ENCODE measurements at regions not wholly inside any gene's neighbourhood (a gene's known extent, or its start where the extent isn't known, plus 50 kb on each side); places are given as distances from the start of the nearest gene placed in this dataset.

DNA sequence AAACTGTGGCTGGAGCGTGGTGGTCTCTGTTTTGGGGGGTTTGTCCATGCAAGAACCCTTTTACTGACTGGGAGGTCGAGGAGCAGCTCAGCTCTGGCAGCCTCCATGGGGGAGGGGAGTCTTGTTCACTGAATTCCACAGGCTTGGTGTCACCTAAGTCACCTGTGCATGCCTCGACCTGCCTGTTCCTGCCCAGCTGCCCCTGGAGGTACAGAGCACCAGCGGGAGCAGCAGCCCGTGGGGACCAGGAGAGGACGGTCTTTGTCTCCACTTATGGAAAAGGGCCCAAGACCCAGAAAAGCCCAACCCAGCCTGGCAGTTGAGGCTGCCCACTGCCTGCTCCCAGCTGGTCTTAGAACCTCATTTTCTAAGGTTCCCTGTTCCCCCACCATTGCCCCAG lies 168.7 kb upstream of the AGAP1 start:
- no peak for DNase-seq (ENCODE audit: low read depth)
- no peak overlapping the region for H3K4me3 ChIP-seq (ENCODE audit: low read depth, low read length)
- TF ChIP-seq, protein P1, sequence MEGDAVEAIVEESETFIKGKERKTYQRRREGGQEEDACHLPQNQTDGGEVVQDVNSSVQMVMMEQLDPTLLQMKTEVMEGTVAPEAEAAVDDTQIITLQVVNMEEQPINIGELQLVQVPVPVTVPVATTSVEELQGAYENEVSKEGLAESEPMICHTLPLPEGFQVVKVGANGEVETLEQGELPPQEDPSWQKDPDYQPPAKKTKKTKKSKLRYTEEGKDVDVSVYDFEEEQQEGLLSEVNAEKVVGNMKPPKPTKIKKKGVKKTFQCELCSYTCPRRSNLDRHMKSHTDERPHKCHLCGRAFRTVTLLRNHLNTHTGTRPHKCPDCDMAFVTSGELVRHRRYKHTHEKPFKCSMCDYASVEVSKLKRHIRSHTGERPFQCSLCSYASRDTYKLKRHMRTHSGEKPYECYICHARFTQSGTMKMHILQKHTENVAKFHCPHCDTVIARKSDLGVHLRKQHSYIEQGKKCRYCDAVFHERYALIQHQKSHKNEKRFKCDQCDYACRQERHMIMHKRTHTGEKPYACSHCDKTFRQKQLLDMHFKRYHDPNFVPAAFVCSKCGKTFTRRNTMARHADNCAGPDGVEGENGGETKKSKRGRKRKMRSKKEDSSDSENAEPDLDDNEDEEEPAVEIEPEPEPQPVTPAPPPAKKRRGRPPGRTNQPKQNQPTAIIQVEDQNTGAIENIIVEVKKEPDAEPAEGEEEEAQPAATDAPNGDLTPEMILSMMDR (IDR thresholded peaks at IDR 0.05; ENCODE audit: insufficient read depth, low read depth, low read length) = no peak

DNA sequence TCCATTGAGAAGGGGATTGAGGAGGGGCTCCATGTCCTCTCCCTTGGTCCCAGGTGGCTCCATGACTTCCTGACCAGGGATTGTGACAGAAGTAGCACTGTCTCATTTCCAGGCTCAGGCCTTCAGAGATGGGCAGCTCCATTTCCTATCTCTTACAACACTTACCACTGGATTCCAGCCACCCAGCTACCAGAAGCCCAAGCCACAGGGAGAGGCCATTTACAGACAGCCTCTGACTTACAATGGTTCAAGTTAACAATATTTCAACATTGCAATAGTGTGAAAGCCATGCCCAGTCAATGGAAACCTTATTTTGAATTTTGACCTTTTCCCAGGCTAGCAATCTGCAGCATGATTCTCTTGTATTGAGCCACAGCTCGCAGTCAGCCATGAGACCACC lies 164.9 kb upstream of the AGAP1 start:
- H3K4me3 ChIP-seq (ENCODE audit: low read depth, low read length) = no peak overlapping the region
- DNase-seq (ENCODE audit: low read depth) = no peak
- TF ChIP-seq, protein P1 (IDR thresholded peaks at IDR 0.05; ENCODE audit: insufficient read depth, low read depth, low read length) = no peak

DNA sequence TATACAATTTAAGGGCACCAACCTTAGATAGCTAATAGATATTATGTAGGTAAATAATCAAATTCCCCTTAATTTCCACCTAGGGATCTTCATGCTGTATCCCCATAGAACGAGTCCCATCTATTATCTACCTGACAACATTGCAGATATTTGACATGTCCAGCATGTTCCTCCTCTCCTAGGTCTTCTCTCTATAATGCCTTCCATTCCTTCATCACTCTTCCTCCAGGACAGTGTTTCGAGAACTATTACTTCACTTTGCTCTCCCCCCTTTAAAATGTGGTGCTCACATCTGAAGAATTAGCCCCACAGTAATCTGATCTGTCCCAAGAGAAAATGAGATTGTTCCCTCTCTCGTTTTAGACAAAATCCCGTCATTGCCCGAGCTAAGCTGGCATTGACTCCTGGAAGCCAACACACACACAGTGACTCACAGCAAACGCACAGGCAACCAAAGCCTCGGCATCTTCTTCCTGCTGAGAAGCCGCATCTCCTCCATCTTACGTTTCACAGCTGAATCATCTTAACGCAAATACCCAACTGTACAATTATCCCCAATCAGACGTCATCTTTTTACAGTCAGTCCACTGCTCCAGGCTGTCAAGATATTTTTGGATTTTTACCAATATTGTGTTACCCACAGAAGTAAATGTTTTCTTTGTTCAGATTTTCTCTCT lies 162.9 kb upstream of the AGAP1 start:
- DNase-seq (ENCODE audit: low read depth) = peak; percentile 25
- no peak overlapping the region for H3K4me3 ChIP-seq (ENCODE audit: low read depth, low read length)
- TF ChIP-seq, protein P1 (IDR thresholded peaks at IDR 0.05; ENCODE audit: insufficient read depth, low read depth, low read length) = no peak

DNA sequence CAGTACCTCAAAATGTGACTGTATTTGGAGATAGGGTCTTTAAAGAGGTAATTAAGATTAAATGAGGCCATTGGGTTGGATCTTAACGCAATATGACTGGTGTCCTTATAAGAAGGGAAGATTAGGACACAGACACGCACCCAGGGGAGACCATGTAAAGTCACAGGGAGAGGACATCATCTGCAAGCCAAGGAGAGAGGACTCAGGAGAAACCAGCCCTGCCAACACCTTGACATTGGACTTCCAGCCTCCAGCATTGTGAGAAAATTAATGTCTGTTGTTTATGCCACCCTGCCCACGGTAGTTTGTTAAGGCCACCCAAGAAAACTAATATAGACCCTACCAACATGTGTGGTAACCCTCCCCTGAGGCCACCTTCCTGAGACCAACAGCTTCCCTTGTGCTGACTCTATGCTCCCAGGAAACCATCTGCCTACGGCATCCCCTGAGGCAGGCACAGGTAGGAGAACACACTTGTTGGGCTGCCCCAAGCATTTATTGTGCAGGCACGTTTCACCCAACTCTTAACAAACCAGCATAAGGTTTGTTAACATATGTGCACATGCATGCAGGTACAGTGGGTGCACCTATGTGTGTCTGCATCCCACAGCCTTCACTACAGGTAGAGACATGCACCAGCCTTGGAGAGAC lies 161.5 kb upstream of the AGAP1 start:
- no peak overlapping the region for H3K4me3 ChIP-seq (ENCODE audit: low read depth, low read length)
- TF ChIP-seq, protein P1 (IDR thresholded peaks at IDR 0.05; ENCODE audit: insufficient read depth, low read depth, low read length) = no peak
- no peak for DNase-seq (ENCODE audit: low read depth)

DNA sequence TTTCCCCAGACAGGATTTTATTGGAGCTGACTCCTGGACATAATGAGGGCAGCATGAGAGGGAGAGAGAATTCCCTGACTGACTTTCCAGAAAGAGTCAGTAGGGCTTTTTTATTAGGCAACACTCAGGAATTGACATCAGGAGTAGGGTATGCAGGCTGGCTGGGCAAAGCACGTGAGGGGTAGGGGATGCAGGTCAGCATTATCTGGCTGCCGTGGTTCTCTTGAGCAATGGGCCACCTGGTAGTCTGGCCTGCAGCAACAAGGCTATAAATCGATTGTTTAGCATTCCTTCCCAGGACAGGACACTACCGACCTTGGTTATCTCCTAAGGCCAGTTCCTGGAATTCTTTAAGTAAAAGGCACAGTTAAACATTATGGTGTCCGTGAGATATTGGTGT lies 160.8 kb upstream of the AGAP1 start:
- TF ChIP-seq, protein P1 (IDR thresholded peaks at IDR 0.05; ENCODE audit: insufficient read depth, low read depth, low read length) = no peak
- peak; percentile 73 for DNase-seq (ENCODE audit: low read depth)
- no peak overlapping the region for H3K4me3 ChIP-seq (ENCODE audit: low read depth, low read length)

DNA sequence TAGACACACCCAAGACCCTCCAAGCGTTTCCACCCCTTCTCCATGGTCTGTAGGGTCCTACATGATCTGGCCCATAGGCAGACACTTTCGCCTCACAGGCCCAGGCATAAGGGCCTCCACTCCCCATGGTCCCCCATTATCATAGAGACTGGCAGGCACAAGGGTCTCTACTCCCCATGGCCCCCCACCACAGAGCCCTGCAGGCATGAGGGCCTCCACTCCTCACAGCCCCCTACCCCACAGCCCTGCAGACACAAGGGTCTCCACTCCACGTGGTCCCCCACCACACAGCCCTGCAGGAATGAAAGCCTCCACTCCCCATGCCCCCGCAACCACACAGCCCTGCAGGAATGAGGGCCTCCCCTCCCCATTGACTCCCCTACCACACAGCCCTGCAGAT lies 159.7 kb upstream of the AGAP1 start:
- TF ChIP-seq, protein P1 (IDR thresholded peaks at IDR 0.05; ENCODE audit: insufficient read depth, low read depth, low read length) = no peak
- no peak for DNase-seq (ENCODE audit: low read depth)
- H3K4me3 ChIP-seq (ENCODE audit: low read depth, low read length) = no peak overlapping the region
